Ammon's horn (tissue), 1 donor: ENCODE measurements at regions not wholly inside any gene's neighbourhood (a gene's known extent, or its start where the extent isn't known, plus 50 kb on each side); places are given as distances from the start of the nearest gene placed in this dataset.
"Not testable (repeated sequence)": the region's sequence is repeated elsewhere in the genome, so short reads cannot be mapped to it uniquely, and the experiment has no call there.

Experiments
- DNase-seq: peaks from one replicate; pipeline ENCODE4 v3.0.0-alpha.2; 2016; ENCODE audit warnings: low spot score

GRCh38 chr2:89305623-89306022, 614.1 kb downstream of the RPIA start:
- not testable (repeated sequence) for DNase-seq

- DNase-seq = not testable (repeated sequence)
Observed at GRCh38 chr2:89306869-89307637, 615.6 kb downstream of the RPIA start.

DNA sequence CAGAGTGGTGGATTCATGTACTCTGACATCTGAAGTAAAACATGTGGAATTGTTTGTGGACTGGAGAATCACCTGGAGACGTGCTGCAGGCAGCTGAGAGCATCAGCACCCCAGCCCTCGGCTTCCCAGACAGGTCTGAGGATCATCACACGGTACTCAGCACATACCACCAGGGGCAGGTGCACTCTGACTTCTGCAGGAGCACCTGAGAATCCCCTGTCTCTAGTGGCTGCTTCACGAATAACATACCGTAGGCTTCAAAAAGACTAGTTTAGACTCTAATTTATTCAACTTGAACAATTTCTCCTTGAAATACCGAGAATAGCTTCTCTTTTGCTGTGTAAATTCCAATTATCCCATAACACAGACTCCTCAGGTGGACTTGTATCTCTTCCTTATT, 627.5 kb downstream of the RPIA start:
- DNase-seq = not testable (repeated sequence)

DNA sequence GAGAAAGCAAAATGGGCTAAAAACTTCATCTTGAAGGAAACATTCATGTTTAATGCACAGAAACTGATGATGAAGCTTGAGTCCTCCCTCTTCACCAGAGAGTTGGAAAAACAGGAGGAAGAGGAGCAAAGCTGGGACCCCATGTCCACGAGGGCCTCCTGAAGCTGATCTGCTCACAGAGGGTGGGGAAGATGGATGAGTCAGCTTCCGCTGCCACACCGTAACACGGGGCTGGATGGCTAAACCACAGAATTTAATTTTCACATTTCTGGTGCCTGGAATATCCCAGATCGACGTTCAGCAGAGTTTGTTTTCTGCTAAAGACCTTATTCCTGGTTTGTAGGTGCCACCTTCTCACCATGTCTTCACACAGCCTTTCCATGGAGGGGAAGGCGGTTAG, 634.4 kb downstream of the RPIA start:
- not testable (repeated sequence) for DNase-seq

DNA sequence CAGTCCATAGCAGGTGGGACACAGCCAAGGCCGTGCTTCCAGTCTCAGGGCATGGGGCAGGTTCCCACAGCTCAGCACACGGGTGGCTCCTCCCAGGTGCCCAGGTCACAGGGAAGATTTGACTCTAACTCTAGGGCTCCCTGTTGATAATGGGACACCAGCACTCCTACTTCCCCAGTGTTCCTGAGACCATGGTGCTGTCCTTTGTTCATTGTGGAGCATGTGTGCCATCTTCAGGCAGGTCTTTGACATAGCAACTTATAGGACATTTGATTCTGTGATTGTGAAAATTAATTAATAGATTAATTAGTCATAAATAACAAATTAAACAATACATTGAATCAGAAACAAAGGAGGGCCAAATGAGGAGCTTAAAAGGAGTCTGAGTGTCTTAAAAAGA, 635.0 kb downstream of the RPIA start:
- peak; percentile 13 for DNase-seq

GRCh38 chr2:89328790-89329189, 637.3 kb downstream of the RPIA start:
- DNase-seq = not testable (repeated sequence)
